ENCODE measurements at regions not wholly inside any gene's neighbourhood (a gene's known extent, or its start where the extent isn't known, plus 50 kb on each side); places are given as distances from the start of the nearest gene placed in this dataset.

GRCh38 chr6:169112483-169113320 lies 140.9 kb downstream of the THBS2 start:
- TF ChIP-seq CTCF (conservative IDR thresholded peaks at IDR 0.05 in 1 of 2, IDR thresholded peaks at IDR 0.05 in 1 of 2; ENCODE audit: extremely low read depth in 1 of 2, insufficient read depth in 1 of 2, low read depth in 1 of 2, low read length in 2 of 2), result no peak
- no peak for TF ChIP-seq EZH2 (IDR thresholded peaks at IDR 0.05; ENCODE audit: borderline replicate concordance, low read length)

Measured in mammary epithelial cell (primary cell).